MM.1S (cell line): ENCODE measurements at regions not wholly inside any gene's neighbourhood (a gene's known extent, or its start where the extent isn't known, plus 50 kb on each side); places are given as distances from the start of the nearest gene placed in this dataset.

ENCODE experiments used
- EZH2 ChIP-seq: fragments of 300-600 bp; sonication (generic); optimal IDR thresholded peaks from 2 replicates; pipeline ENCODE3; 2017; ENCODE audit warnings: low read depth, mild to moderate bottlenecking, antibody characterized with exemption, low read length, mixed read lengths
- EZH2phosphoT487 ChIP-seq: fragments of 300-600 bp; sonication (generic); IDR thresholded peaks from 2 replicates; pipeline ENCODE4 v1.6.1; 2018; ENCODE audit warnings: antibody characterized with exemption, low read length
- TF ChIP-seq, protein P1 (sequence below): fragments of 300-600 bp; sonication (generic); IDR thresholded peaks from 2 replicates; pipeline ENCODE4 v1.5.1; 2016; ENCODE audit warnings: antibody characterized with exemption, low read length, mixed read lengths

- TF ChIP-seq EZH2: no peak
- TF ChIP-seq, protein P1, sequence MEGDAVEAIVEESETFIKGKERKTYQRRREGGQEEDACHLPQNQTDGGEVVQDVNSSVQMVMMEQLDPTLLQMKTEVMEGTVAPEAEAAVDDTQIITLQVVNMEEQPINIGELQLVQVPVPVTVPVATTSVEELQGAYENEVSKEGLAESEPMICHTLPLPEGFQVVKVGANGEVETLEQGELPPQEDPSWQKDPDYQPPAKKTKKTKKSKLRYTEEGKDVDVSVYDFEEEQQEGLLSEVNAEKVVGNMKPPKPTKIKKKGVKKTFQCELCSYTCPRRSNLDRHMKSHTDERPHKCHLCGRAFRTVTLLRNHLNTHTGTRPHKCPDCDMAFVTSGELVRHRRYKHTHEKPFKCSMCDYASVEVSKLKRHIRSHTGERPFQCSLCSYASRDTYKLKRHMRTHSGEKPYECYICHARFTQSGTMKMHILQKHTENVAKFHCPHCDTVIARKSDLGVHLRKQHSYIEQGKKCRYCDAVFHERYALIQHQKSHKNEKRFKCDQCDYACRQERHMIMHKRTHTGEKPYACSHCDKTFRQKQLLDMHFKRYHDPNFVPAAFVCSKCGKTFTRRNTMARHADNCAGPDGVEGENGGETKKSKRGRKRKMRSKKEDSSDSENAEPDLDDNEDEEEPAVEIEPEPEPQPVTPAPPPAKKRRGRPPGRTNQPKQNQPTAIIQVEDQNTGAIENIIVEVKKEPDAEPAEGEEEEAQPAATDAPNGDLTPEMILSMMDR: no peak
- TF ChIP-seq EZH2phosphoT487: no peak
Observed at GRCh38 chr7:4550117-4550516, 132.0 kb upstream of the FOXK1 start.
